Activated CD4-positive, alpha-beta T cell treated with anti-CD3 and anti-CD28 coated beads for 48 hours (primary cell): ENCODE measurements at regions not wholly inside any gene's neighbourhood (a gene's known extent, or its start where the extent isn't known, plus 50 kb on each side); places are given as distances from the start of the nearest gene placed in this dataset.
"Not testable (repeated sequence)": the region's sequence is repeated elsewhere in the genome, so short reads cannot be mapped to it uniquely, and the experiment has no call there.

Source experiments
- DNase-seq: peaks from one replicate; pipeline ENCODE4 v3.0.0-alpha.2; 2020

- not testable (repeated sequence) for DNase-seq
Measured at GRCh38 chr4:180360113-180360512, 1883.1 kb upstream of the TENM3 start.

- DNase-seq: no peak
Measured at GRCh38 chr4:180363815-180364214, 1879.4 kb upstream of the TENM3 start.

- no peak for DNase-seq
Measured at GRCh38 chr4:180372691-180373090, 1870.5 kb upstream of the TENM3 start.

GRCh38 chr4:180377741-180378140 lies 1865.5 kb upstream of the TENM3 start:
- no peak for DNase-seq

- peak; percentile 20 for DNase-seq
Measured at GRCh38 chr4:180380733-180381132, 1862.5 kb upstream of the TENM3 start.

GRCh38 chr4:180391613-180392012 lies 1851.6 kb upstream of the TENM3 start:
- no peak for DNase-seq

- DNase-seq: no peak
Measured at GRCh38 chr4:180394312-180394711, 1848.9 kb upstream of the TENM3 start.

GRCh38 chr4:180394730-180395129 lies 1848.5 kb upstream of the TENM3 start:
- no peak for DNase-seq

GRCh38 chr4:180398564-180398963 lies 1844.6 kb upstream of the TENM3 start:
- no peak for DNase-seq

GRCh38 chr4:180407275-180407885 lies 1835.8 kb upstream of the TENM3 start:
- no peak for DNase-seq

- no peak for DNase-seq
Measured at GRCh38 chr4:180418819-180419531, 1824.2 kb upstream of the TENM3 start.

- DNase-seq: no peak
Measured at GRCh38 chr4:180422989-180423711, 1820.1 kb upstream of the TENM3 start.

GRCh38 chr4:180423712-180424057 lies 1819.5 kb upstream of the TENM3 start:
- DNase-seq: no peak

- no peak for DNase-seq
Measured at GRCh38 chr4:180426938-180427337, 1816.3 kb upstream of the TENM3 start.

- DNase-seq: no peak
Measured at GRCh38 chr4:180430283-180430682, 1812.9 kb upstream of the TENM3 start.

- DNase-seq: no peak
Measured at GRCh38 chr4:180434131-180434895, 1808.9 kb upstream of the TENM3 start.

- DNase-seq: no peak
Measured at GRCh38 chr4:180436361-180436760, 1806.8 kb upstream of the TENM3 start.

GRCh38 chr4:180437601-180438000 lies 1805.6 kb upstream of the TENM3 start:
- DNase-seq: no peak

- DNase-seq: no peak
Measured at GRCh38 chr4:180448306-180448705, 1794.9 kb upstream of the TENM3 start.

- DNase-seq: peak; percentile 5
Measured at GRCh38 chr4:180449395-180449956, 1793.7 kb upstream of the TENM3 start.

- DNase-seq: no peak
Measured at GRCh38 chr4:180455226-180455625, 1788.0 kb upstream of the TENM3 start.

GRCh38 chr4:180456928-180457327 lies 1786.3 kb upstream of the TENM3 start:
- no peak for DNase-seq

- DNase-seq: no peak
Measured at GRCh38 chr4:180462116-180462515, 1781.1 kb upstream of the TENM3 start.
